OCI-LY3 (cell line): ENCODE measurements at regions not wholly inside any gene's neighbourhood (a gene's known extent, or its start where the extent isn't known, plus 50 kb on each side); places are given as distances from the start of the nearest gene placed in this dataset.

Experiments
- EZH2phosphoT487 ChIP-seq: fragments of 200-600 bp; shearing (Covaris generic); IDR thresholded peaks from 2 replicates; pipeline ENCODE4 v1.6.1; 2018; ENCODE audit warnings: antibody characterized with exemption, mixed run types, low read depth
- TF ChIP-seq, protein P1 (sequence below): fragments of 200-600, 300-600 bp; sonication (generic); IDR thresholded peaks from 2 replicates; pipeline ENCODE4 v1.5.1; 2014; ENCODE audit warnings: antibody characterized with exemption, low read length, low read depth

DNA sequence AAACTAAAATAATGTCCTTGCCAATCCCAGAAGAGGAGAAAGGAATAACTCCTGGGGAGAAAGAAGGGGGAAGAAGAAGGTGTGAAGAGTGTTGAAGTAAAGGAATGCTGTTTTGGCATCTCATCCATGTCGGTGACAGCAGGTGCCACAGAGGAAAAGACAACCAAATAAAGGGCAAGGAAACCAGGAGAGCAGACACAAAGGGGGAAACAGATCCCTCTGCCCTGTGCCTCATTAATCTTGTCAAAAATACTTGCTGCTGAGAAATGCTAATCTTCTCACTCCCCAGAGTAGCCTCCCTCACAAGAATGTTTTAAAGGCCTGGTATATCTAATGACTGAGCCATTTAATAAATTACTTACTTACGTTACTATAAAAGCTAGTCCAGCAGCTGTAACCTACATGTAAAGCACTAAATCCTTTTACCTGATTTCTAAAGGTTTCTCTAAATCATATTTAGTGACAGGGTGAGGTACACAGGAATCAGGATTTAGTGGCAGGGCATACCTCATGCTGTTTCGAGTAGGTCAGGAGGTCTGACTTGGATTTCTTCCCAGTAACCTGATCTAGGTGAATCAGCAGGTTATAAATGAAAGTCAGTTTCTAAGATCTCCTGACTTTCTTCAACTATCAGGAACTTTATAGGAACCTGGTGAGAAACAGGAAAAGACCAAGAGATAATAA, 377.1 kb downstream of the CENPW start:
- TF ChIP-seq, protein P1, sequence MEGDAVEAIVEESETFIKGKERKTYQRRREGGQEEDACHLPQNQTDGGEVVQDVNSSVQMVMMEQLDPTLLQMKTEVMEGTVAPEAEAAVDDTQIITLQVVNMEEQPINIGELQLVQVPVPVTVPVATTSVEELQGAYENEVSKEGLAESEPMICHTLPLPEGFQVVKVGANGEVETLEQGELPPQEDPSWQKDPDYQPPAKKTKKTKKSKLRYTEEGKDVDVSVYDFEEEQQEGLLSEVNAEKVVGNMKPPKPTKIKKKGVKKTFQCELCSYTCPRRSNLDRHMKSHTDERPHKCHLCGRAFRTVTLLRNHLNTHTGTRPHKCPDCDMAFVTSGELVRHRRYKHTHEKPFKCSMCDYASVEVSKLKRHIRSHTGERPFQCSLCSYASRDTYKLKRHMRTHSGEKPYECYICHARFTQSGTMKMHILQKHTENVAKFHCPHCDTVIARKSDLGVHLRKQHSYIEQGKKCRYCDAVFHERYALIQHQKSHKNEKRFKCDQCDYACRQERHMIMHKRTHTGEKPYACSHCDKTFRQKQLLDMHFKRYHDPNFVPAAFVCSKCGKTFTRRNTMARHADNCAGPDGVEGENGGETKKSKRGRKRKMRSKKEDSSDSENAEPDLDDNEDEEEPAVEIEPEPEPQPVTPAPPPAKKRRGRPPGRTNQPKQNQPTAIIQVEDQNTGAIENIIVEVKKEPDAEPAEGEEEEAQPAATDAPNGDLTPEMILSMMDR, result no peak
- no peak for TF ChIP-seq EZH2phosphoT487
